HUDEP-2 (cell line): ENCODE measurements at regions not wholly inside any gene's neighbourhood (a gene's known extent, or its start where the extent isn't known, plus 50 kb on each side); places are given as distances from the start of the nearest gene placed in this dataset.
"Not testable (repeated sequence)": the region's sequence is repeated elsewhere in the genome, so short reads cannot be mapped to it uniquely, and the experiment has no call there.

Experiments
- DNase-seq, 76 experiments: peaks; one replicate each; lab custom pipeline; 2025; ENCODE audit not compliant: unreplicated experiment in 76 of 76; lab: John Stamatoyannopoulos, UW

GRCh38 chr6:92431502-92431901, 987.9 kb downstream of the EPHA7 start:
- DNase-seq, result no peak

GRCh38 chr6:92428448-92428847, 990.9 kb downstream of the EPHA7 start:
- DNase-seq, result no peak

GRCh38 chr6:92427453-92427852, 991.9 kb downstream of the EPHA7 start:
- no peak for DNase-seq

GRCh38 chr6:92415656-92416055, 1003.7 kb downstream of the EPHA7 start:
- no peak for DNase-seq

GRCh38 chr6:92408350-92408749, 1011.0 kb downstream of the EPHA7 start:
- DNase-seq, result no peak

- no peak for DNase-seq
Observed at GRCh38 chr6:92404281-92404680, 1015.1 kb downstream of the EPHA7 start.

- DNase-seq, result no peak
Observed at GRCh38 chr6:92399911-92400310, 1019.4 kb downstream of the EPHA7 start.

- DNase-seq, result not testable (repeated sequence)
Observed at GRCh38 chr6:92388706-92389105, 1030.7 kb downstream of the EPHA7 start.

- no peak for DNase-seq
Observed at GRCh38 chr6:92380803-92381601, 1038.4 kb downstream of the EPHA7 start.

- no peak for DNase-seq
Observed at GRCh38 chr6:92377137-92377536, 1042.2 kb downstream of the EPHA7 start.

- DNase-seq, result no peak
Observed at GRCh38 chr6:92376691-92377090, 1042.7 kb downstream of the EPHA7 start.

GRCh38 chr6:92371211-92372208, 1047.8 kb downstream of the EPHA7 start:
- no peak for DNase-seq

GRCh38 chr6:92369309-92369708, 1050.0 kb downstream of the EPHA7 start:
- no peak for DNase-seq

GRCh38 chr6:92364948-92365541, 1054.3 kb downstream of the EPHA7 start:
- no peak for DNase-seq

- no peak for DNase-seq
Observed at GRCh38 chr6:92363111-92363510, 1056.2 kb downstream of the EPHA7 start.

GRCh38 chr6:92362404-92362803, 1057.0 kb downstream of the EPHA7 start:
- no peak for DNase-seq

- no peak for DNase-seq
Observed at GRCh38 chr6:92361990-92362389, 1057.4 kb downstream of the EPHA7 start.

GRCh38 chr6:92354270-92354829, 1065.0 kb downstream of the EPHA7 start:
- no peak for DNase-seq

- DNase-seq, result no peak
Observed at GRCh38 chr6:92352130-92352529, 1067.2 kb downstream of the EPHA7 start.

- no peak for DNase-seq
Observed at GRCh38 chr6:92341201-92341600, 1078.2 kb downstream of the EPHA7 start.
